WERI-Rb-1 (cell line): ENCODE measurements at regions not wholly inside any gene's neighbourhood (a gene's known extent, or its start where the extent isn't known, plus 50 kb on each side); places are given as distances from the start of the nearest gene placed in this dataset.

Experiments
- DNase-seq: peaks from one replicate; pipeline ENCODE4 v3.0.0-alpha.2; 2020
- H3K27ac ChIP-seq: fragments of 250-450 bp; sonication (Bioruptor Pico); 2 replicates; pipeline ENCODE4 v1.5.1; 2020; ENCODE audit warnings: mild to moderate bottlenecking, moderate library complexity
- H3K27me3 ChIP-seq: fragments of 250-450 bp; sonication (Bioruptor Pico); 2 replicates; pipeline ENCODE4 v1.5.1; 2021; ENCODE audit warnings: mild to moderate bottlenecking, low read depth, moderate library complexity; ENCODE audit not compliant: insufficient read depth, severe bottlenecking
- H3K36me3 ChIP-seq: fragments of 250-450 bp; sonication (Bioruptor Pico); 2 replicates; pipeline ENCODE4 v1.5.1; 2020; ENCODE audit warnings: mild to moderate bottlenecking, moderate library complexity
- H3K4me3 ChIP-seq: 2 replicates; pipeline ENCODE4 v1.5.1; 2011; ENCODE audit warnings: low read depth, mild to moderate bottlenecking, control low read depth, low read length
- H3K9me3 ChIP-seq: fragments of 250-450 bp; sonication (Bioruptor Pico); 2 replicates; pipeline ENCODE4 v1.5.1; 2021; ENCODE audit warnings: mild to moderate bottlenecking, moderate library complexity; ENCODE audit not compliant: severe bottlenecking
- CTCF ChIP-seq: IDR thresholded peaks from 2 replicates; pipeline ENCODE4 v1.5.1; 2011; ENCODE audit warnings: low read depth, mild to moderate bottlenecking, control low read depth, inconsistent platforms, low read length

DNA sequence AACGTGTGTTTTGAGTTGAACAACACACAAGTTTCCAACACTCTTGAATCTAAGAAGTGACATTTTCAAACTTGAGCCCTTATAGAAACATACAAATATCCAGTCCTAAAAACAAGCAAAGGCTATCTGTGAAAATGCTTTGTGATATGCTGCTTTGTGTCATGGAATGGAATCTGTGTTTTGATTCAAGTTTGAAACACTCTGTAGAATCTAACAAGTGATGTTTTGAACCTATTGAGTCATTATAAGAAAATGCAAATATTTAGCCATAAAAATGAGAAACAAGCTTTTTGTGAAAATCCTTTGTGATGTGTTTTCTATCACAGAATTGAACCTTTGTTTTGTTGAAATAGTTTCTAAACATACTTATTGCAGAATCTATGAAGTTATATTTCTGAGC is 105.7 kb upstream of the VPREB1 start:
- Histone ChIP-seq H3K9me3 (no peaks in the 10 kb centered on the region), H3K27me3 (no peaks in the 10 kb centered on the region), H3K36me3 (no peaks in the 10 kb centered on the region), H3K4me3 (no peak overlapping the region), H3K27ac (no peak overlapping the region)
- no peak for DNase-seq
- no peak for TF ChIP-seq CTCF

DNA sequence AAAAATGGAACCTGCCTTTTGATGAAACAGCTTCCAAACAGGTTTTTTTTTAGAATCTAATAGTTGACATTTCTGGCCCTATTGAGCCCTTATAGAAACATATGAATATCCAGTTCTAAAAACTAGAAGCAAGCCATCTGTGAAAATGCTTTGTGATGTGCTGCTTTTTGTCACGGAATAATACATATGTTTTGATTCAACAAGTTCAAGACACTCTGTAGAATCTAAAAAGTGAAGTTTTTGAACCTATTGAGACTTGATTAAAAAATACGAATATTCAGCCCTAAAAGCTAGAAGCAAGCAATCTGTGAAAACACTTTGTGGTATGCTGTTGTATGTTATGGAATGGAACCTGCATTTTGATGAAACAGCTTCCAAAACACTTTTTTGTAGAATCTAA is 106.7 kb upstream of the VPREB1 start:
- Histone ChIP-seq H3K9me3 (no peaks in the 10 kb centered on the region), H3K27me3 (no peaks in the 10 kb centered on the region), H3K4me3 (no peak overlapping the region), H3K27ac (no peak overlapping the region), H3K36me3 (no peaks in the 10 kb centered on the region)
- DNase-seq: no peak
- TF ChIP-seq CTCF: no peak

DNA sequence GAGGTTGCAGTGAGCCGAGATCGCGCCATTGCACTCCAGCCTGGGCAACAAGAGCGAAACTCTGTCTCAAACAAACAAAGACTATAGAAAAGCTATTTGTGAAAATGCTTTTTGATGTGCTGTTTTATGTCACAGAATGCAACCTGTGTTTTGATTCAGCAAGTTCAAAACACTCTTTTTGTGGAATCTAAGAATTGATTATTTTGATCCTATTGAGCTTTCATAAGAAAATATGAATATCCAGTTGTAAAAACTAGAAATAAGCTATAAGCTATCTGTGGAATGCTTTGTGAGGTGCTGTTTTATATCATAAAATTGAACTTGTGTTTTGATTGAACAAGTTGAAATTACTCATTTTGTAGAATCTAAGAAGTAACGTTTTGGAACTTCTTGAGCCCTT is 110.7 kb upstream of the VPREB1 start:
- Histone ChIP-seq H3K9me3 (no peaks in the 10 kb centered on the region), H3K27me3 (no peaks in the 10 kb centered on the region), H3K4me3 (no peak overlapping the region), H3K27ac (no peak overlapping the region), H3K36me3 (no peaks in the 10 kb centered on the region)
- no peak for DNase-seq
- TF ChIP-seq CTCF: no peak

- Histone ChIP-seq H3K27me3 (no peaks in the 10 kb centered on the region), H3K27ac (no peak overlapping the region), H3K9me3 (no peaks in the 10 kb centered on the region), H3K36me3 (no peaks in the 10 kb centered on the region), H3K4me3 (no peak overlapping the region)
- no peak for TF ChIP-seq CTCF
- no peak for DNase-seq
Measured at GRCh38 chr22:22130953-22131608, 113.5 kb upstream of the VPREB1 start.

DNA sequence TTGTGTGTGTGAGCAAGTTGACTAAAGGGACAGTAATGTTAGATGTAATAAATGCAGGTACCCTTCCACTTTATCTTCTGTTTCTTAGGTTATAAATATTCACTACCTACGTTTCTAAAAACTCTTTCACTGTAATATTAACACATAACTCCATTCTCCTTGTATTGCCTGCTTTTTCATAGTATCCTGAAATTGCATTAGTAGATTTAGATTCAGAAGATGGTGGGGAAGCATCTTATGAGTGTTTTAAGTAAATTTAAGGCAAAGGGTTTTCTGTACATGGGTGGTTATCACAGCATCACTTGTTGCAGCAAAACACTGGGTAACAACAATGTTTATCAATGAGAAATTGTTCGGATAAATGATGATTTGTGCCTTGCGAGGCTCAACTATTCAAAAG is 115.2 kb upstream of the VPREB1 start:
- no peaks in the 10 kb centered on the region for H3K9me3 ChIP-seq
- H3K27ac ChIP-seq: no peak overlapping the region
- TF ChIP-seq CTCF: no peak
- no peak overlapping the region for H3K4me3 ChIP-seq
- H3K36me3 ChIP-seq: no peaks in the 10 kb centered on the region
- no peak for DNase-seq
- H3K27me3 ChIP-seq: no peaks in the 10 kb centered on the region

DNA sequence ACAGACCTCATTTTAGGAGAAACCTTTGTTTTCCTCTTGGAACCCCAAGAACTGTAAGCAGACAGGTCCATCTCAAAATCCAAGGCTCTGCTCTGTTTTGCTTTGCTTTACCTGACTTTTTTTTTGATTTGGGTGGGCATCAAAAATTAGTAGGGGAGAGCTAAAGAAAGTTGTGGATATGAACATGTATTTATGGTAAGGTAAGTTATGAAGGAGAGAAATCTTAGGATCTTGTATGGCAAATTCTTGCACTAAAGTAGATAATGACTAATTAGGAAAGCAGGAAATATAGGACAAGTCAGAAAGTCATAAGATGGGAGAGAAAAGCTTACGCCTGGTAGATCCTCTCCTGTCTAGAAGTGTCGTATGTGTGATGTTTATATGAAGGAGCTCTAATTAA is 116.1 kb upstream of the VPREB1 start:
- no peak overlapping the region for H3K4me3 ChIP-seq

More for the DNA sequence above, 116.1 kb upstream of the VPREB1 start:
- H3K27ac ChIP-seq: no peak overlapping the region
- H3K27me3 ChIP-seq: no peaks in the 10 kb centered on the region
- TF ChIP-seq CTCF: no peak
- H3K9me3 ChIP-seq: no peaks in the 10 kb centered on the region
- DNase-seq: no peak
- no peaks in the 10 kb centered on the region for H3K36me3 ChIP-seq
